ENCODE measurements at regions not wholly inside any gene's neighbourhood (a gene's known extent, or its start where the extent isn't known, plus 50 kb on each side); places are given as distances from the start of the nearest gene placed in this dataset.

- Histone ChIP-seq H3K4me3 (no peak overlapping the region), H3K4me1 (no peaks in the 10 kb centered on the region), H3K36me3 (replicated peaks in 1 of 2; ENCODE audit: insufficient read depth in 1 of 2, low read depth in 2 of 2) (no peaks in the 10 kb centered on the region), H3K9me3 (no peaks in the 10 kb centered on the region), H3K27me3 (no peaks in the 10 kb centered on the region), H3K27ac (no peak overlapping the region)
- intact Hi-C loops (cut with DNase I), result no loop called here
- DNase-seq, result no peak
- 44 to 61% methylated on average over 1 of the region's 1 CpG for WGBS, 2 donors
- no peak for ATAC-seq
- TF ChIP-seq POLR2A (IDR thresholded peaks at IDR 0.05) (no peak), CTCF (IDR thresholded peaks at IDR 0.05) (no peak)
These were observed 275.2 kb upstream of the NEGR1 start for GRCh38 chr1:72557446-72558049.

DNA sequence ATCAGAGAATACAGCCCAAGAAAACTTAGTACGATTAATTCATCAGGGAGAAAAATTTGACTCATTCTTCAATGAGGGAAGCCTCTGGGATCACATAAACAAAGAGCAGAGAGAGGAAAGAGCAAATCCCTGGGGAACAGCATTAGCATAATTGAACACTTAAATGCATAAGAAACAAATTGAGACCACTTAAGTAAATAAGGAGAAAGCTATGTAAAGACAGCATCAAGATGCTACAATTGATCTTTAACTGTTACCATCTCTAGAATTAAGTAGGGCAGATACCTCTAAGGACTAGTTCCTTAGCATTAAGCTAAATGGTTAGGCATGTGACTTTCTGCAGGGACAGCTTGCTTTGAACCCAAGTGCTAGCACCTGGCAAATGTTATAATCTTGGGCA, 265.1 kb upstream of the NEGR1 start:
- DNase-seq (no peak), ATAC-seq (no peak)
- Histone ChIP-seq H3K27ac (no peak overlapping the region), H3K27me3 (no peaks in the 10 kb centered on the region), H3K36me3 (replicated peaks in 1 of 2; ENCODE audit: insufficient read depth in 1 of 2, low read depth in 2 of 2) (no peaks in the 10 kb centered on the region), H3K4me3 (no peak overlapping the region), H3K4me1 (no peaks in the 10 kb centered on the region), H3K9me3 (no peaks in the 10 kb centered on the region)
- no peak for TF ChIP-seq CTCF (IDR thresholded peaks at IDR 0.05)
- no peak for TF ChIP-seq POLR2A (IDR thresholded peaks at IDR 0.05)
- 35 to 57% methylated on average over 1 of the region's 1 CpG for WGBS, 2 donors
- intact Hi-C loops (cut with DNase I), result no loop called here

GRCh38 chr1:72540674-72541073, 258.3 kb upstream of the NEGR1 start:
- ATAC-seq (no peak), DNase-seq (no peak)
- Histone ChIP-seq H3K9me3 (no peaks in the 10 kb centered on the region), H3K4me3 (no peak overlapping the region), H3K27me3 (no peaks in the 10 kb centered on the region), H3K36me3 (replicated peaks in 1 of 2; ENCODE audit: insufficient read depth in 1 of 2, low read depth in 2 of 2) (no peaks in the 10 kb centered on the region), H3K27ac (no peak overlapping the region), H3K4me1 (no peaks in the 10 kb centered on the region)
- 50 to 66% methylated on average over 4 of the region's 4 CpGs for whole genome bisulfite sequencing, 2 donors
- intact Hi-C loops (cut with DNase I), result no loop called here
- TF ChIP-seq POLR2A (IDR thresholded peaks at IDR 0.05), result no peak
- no peak for TF ChIP-seq CTCF (IDR thresholded peaks at IDR 0.05)

GRCh38 chr1:72535470-72535869, 253.1 kb upstream of the NEGR1 start:
- Histone ChIP-seq H3K9me3 (no peaks in the 10 kb centered on the region), H3K4me1 (no peaks in the 10 kb centered on the region), H3K4me3 (no peak overlapping the region), H3K27ac (no peak overlapping the region), H3K36me3 (replicated peaks in 1 of 2; ENCODE audit: insufficient read depth in 1 of 2, low read depth in 2 of 2) (no peaks in the 10 kb centered on the region), H3K27me3 (peaks cover 0 to 4% of the 10 kb centered on the region in 2 donors)
- 43 to 64% methylated on average over 2 of the region's 2 CpGs for WGBS, 2 donors
- ATAC-seq (no peak), DNase-seq (no peak)
- TF ChIP-seq CTCF (IDR thresholded peaks at IDR 0.05), result no peak
- TF ChIP-seq POLR2A (IDR thresholded peaks at IDR 0.05), result no peak
- intact Hi-C loops (cut with DNase I), result no loop called here

- H3K9me3 ChIP-seq, result no peaks in the 10 kb centered on the region
- 71 to 86% methylated on average over 1 of the region's 1 CpG for WGBS, 2 donors
- intact Hi-C loops (cut with DNase I), result no loop called here
These were observed 248.3 kb upstream of the NEGR1 start for GRCh38 chr1:72530646-72531045.

More at GRCh38 chr1:72530646-72531045, 248.3 kb upstream of the NEGR1 start:
- no peaks in the 10 kb centered on the region for H3K36me3 ChIP-seq (replicated peaks in 1 of 2; ENCODE audit: insufficient read depth in 1 of 2, low read depth in 2 of 2)
- H3K4me3 ChIP-seq, result no peak overlapping the region
- H3K27me3 ChIP-seq, result peaks cover 0 to 4% of the 10 kb centered on the region in 2 donors
- H3K4me1 ChIP-seq, result no peaks in the 10 kb centered on the region
- DNase-seq, result no peak
- ATAC-seq, result no peak
- no peak overlapping the region for H3K27ac ChIP-seq
- TF ChIP-seq CTCF (IDR thresholded peaks at IDR 0.05) (no peak), POLR2A (IDR thresholded peaks at IDR 0.05) (no peak)

Measured in body of pancreas (tissue), 4 donors.